ENCODE measurements at regions not wholly inside any gene's neighbourhood (a gene's known extent, or its start where the extent isn't known, plus 50 kb on each side); places are given as distances from the start of the nearest gene placed in this dataset.

DNA sequence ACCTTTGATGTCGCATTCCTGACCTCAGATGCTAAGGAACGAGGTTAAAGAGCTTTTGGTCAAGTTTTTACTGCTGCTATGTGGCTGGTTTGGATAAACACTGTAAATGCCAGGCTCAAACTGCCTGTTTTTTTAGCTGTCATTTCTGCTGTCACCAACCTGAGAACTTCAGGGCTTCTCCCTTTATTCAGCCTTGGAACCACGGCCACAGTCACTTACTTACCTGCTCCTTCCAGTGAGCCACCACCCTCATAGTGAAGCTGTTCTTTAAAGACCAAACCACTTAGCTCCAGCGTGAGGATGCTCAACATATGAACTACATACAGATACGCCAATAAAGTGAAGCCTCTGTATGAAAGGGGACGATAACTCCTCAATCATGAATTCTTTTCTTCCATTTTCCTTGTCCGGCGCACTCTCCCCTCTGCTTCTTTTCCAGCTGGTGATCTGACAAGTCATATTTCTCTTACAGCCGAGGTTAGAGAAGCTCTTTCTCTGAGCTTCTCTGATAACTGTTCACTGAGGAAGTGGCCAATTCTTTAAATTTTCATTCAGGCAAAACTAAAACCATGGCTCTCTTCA lies 152.8 kb upstream of the ANK2 start:
- peak; percentile 42 for DNase-seq

GRCh38 chr4:112897543-112897942 lies 151.9 kb upstream of the ANK2 start:
- peak; percentile 27 for DNase-seq

- DNase-seq, result no peak
Observed at GRCh38 chr4:112898357-112899141, 150.9 kb upstream of the ANK2 start.

DNA sequence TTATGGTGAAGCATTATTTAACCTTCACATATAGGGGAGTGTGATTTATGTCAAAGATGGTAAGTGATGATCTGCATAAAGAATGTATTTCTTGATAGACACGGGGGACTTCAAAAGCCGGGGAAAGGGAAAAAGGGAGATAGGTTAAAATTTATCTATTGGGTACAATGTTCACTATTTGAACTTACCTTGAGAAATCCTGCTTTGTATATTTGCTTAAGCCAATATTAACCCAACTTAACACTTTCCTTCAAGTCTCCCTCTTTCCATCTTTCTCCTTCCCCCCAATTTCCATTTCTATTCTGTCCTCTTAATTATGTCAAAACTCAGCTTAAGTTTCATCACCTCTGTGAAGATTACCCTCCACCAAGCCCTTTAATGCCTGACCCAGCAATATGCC lies 149.0 kb upstream of the ANK2 start:
- DNase-seq, result no peak

DNA sequence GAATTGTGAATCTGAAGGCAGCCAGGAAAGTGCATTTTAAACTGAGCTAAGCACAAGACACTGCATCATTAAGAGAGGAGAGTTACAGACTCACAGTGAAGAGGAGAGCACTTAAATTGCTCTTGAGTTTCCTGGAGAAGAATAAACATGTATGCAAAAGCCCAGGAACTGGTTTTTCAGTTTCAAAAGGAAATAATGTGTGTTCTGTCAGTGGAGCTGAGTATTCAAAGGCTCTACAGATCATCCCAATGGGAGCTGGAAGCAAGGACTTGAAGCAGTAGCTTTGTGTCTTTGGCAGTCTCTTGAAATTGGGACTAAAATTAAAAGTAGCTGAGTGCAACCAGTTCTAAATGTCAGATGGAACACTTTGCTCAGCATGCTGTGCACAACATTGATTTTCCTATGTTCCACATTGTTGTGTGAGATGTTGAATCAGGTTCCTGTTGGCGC lies 147.5 kb upstream of the ANK2 start:
- DNase-seq, result no peak

GRCh38 chr4:112905728-112906127 lies 143.7 kb upstream of the ANK2 start:
- no peak for DNase-seq

DNA sequence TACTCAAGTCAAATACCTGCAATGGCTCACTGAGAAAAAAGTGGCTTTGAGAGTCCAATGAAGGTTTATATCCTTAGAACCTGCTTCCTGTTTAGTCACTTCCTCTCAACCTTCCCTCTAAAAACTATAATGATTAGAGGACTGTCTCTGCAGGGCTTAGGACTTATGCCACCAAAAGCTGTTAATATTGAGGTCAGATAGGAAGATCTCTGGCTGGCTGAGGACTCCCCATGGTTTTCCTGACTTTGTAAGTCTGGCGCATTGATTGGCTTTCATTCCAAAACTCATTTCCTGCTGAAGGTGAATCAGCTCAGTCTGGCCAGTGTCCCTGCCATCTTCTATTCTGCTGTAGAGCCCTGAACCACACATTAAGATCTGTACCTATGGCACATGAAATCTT lies 140.9 kb upstream of the ANK2 start:
- no peak for DNase-seq

DNA sequence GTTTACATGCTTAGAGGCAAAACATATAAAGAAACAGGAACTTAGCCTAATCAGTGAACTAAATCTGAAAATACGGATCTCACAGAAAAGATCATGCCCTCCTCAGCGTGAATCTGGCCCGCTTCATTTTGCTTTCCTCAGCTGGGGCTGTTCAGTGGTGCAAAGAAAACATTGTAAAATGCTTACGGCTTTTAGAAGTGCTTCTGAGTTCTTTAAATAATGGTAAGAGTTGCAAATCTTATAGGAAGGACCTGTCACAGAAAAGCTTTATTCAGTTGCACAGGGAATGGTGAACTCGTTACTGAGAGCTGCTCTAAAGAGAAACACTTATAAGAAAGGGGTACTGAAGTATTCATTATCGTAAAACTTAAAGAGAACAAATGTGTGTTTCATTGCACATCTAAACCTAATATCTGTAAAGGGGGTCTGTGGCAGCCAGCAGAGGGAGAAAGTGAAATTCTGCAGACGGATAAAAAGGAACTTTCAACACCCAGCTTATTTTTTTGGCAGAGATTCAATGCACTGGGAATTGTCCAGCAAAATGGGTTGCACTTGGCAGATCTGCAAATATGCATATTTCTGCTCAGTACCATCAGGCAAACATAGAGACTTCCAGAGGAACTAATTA lies 139.2 kb upstream of the ANK2 start:
- peak; percentile 48 for DNase-seq

DNA sequence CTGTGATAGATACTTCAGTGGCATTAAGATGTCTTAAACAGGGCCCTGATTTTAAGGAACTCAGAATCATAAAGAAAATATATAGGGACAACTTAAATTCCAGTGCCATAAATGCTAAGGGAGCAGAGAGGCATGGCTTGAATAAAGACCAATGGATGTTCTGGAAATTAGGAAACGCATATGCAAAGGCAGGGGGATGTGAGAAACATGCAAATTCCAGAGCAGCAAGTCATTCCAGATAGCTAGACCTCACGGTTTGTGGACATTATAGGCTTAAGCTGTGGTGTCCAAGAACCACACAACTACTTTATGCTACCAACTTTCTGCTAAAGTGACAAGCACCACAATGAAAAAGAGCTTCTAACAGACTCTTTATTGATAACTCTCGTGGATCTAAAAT lies 132.6 kb upstream of the ANK2 start:
- no peak for DNase-seq

GRCh38 chr4:112923516-112923915 lies 125.9 kb upstream of the ANK2 start:
- no peak for DNase-seq

GRCh38 chr4:112926819-112927218 lies 122.6 kb upstream of the ANK2 start:
- DNase-seq, result no peak

DNA sequence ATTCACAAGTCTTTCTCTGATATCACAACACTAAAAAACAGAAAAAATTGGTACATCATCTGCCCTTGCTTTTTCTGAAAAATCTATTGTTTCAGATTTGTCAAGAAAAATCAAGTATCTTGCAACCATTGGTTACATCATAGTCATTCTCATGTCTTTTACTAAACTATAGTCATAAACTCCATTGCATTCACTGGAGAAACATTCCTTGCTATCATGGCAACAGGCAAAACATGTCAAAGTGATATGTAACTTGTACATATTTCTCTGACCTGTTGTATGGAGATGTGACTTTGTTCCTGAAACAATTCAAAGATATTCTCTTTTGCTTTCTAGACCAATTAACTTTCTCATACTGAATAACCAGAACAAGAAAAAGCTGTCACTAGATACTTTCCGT lies 121.9 kb upstream of the ANK2 start:
- DNase-seq, result no peak

DNA sequence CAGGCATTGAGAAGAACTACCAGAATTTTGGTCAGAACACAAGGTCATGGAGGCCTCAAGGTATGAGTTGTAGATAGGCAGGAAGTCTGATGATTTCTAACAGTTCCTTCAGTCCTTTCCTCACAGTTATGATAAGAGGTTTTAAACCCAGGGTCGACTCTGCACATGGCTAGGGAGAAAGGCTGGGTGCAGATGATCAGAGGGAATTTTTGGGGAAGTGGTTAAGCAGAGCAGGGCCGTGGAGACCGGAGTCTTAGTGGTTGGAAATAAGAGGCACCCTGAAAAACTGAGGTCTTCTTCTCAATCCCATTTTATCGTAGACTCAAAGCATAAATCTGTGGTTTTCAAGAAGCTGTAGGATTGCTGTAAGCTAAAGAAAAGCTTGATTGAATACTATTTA lies 118.5 kb upstream of the ANK2 start:
- peak; percentile 76 for DNase-seq

- no peak for DNase-seq
Observed at GRCh38 chr4:112933790-112934189, 115.7 kb upstream of the ANK2 start.

DNA sequence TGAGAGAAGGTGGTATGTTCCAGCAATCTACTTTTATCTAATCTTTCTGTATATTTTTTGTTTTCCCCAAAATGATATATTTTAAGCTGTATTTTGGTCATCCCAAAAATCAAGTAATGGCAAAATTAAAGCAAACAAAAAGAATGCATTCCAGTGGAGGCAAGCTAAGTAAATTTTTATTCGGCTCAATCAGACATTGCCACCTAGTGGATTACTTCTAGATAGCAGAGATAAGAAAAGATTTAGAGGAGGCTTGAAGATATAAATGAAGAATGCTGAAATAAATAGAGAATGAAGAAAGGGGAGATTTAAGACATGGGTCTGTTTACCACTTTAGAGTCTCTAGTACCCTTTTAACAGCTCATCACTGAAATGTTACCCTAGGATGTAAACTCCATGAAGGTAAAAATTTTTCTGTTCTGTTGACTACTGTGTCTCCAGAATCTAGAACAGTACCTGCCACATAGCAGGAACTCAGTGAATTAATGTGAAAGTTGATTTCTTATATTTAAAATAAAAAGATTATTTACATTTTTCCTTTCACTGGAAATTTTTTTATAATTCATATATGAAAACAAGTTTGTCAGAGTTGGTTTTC lies 110.9 kb upstream of the ANK2 start:
- DNase-seq, result peak; percentile 64

DNA sequence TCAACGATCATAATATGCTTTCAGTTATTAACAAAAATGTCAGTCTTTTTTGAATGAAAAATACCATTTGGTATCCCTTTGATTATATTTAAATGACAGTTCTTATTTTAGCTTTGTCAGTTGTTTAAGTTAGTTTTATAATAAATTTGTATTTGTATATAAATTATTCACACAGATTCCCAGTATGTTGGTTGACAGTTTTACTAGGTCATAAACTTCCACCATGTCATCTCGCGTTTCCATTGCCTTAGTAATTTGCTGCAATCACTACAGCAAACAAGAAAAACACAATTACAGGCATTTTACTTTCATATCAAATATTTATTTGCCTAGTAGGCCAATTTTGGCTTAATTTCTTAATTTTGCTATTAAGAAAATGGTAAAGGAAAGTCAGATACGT lies 109.6 kb upstream of the ANK2 start:
- no peak for DNase-seq

DNA sequence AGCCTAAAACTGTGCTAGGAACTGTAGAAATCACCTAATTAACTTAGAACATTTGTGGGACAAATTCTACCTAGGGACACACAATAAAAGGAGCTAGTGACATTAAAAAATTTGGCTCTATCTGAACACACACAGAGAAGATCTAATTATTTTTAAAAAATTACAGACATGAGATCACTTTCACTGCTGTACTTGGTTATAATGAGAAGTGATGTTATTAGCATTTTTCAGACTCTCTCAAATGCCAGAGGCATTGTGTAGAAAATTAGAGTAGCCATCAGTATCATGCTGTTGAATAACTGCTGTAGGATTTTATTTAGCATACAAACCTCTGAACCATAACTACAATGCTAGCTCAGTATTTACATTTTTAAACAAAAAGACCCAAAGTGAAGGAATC lies 109.1 kb upstream of the ANK2 start:
- DNase-seq, result no peak

GRCh38 chr4:112942077-112942476 lies 107.4 kb upstream of the ANK2 start:
- peak; percentile 12 for DNase-seq

GRCh38 chr4:112942997-112943396 lies 106.5 kb upstream of the ANK2 start:
- no peak for DNase-seq

- DNase-seq, result no peak
Observed at GRCh38 chr4:112944006-112944405, 105.4 kb upstream of the ANK2 start.

GRCh38 chr4:112946127-112946526 lies 103.3 kb upstream of the ANK2 start:
- no peak for DNase-seq

DNA sequence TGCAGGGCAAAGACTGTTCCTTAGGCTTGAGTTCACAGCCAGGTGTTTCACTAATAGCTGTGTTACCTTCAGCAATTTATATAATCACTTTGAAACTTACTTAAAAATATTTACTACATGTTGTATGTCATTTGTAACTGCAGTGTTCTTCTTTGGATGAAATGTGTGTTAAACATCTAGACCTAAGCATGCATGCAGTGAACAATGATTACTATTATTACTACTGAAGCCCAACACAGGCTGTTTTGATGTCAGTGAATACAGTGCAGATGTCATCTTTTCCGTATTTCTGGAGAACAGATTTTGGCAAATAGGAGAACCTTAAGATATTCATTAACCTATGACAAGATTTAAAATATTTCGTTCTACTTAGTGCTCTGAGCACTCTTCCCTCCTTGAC lies 101.8 kb upstream of the ANK2 start:
- no peak for DNase-seq

- DNase-seq, result peak; percentile 42
Observed at GRCh38 chr4:112951362-112952312, 97.8 kb upstream of the ANK2 start.
